ENCODE measurements at regions not wholly inside any gene's neighbourhood (a gene's known extent, or its start where the extent isn't known, plus 50 kb on each side); places are given as distances from the start of the nearest gene placed in this dataset.

DNA sequence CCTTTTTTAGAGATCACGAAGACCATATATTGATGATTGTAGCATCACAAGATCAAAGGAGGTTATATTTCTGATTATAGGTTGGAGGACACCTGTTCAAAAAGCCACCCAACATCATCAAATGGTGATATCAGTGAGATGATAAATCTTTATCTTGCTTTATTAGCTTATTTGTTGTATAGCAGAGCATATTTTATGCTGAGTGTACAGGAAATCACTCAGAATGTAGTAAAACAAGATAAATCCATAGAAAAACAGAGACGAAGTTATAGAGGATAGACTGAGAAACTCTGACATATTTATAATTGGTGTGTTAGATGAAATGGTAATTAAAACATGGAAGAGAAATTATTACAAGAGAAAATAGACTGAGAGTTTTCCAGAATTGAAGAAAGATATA lies 69.8 kb upstream of the DMAC1 start:
- no peak for DNase-seq (ENCODE audit: low spot score)

DNA sequence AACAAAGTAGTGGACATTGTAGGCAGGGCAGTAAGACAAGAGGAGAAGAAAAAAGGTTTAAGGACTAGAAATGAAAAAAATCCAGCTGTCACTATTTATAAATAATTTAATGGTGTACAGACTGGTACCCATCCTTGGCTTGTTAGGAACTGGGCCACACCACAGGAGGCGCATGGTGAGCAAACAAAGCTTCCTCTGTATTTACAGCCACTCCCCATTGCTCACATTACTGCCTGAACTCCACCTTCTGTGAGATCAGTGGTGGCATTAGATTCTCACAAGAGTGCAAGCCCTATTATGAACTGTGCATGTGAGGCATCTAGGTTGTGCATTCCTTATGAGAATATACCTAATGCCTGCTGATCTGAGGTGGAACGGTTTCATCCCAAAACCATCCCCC lies 62.6 kb upstream of the DMAC1 start:
- DNase-seq (ENCODE audit: low spot score): no peak

- DNase-seq (ENCODE audit: low spot score): no peak
Measured at GRCh38 chr9:7861086-7861485, 61.5 kb upstream of the DMAC1 start.

- no peak for DNase-seq (ENCODE audit: low spot score)
Measured at GRCh38 chr9:7860335-7860709, 60.7 kb upstream of the DMAC1 start.

DNA sequence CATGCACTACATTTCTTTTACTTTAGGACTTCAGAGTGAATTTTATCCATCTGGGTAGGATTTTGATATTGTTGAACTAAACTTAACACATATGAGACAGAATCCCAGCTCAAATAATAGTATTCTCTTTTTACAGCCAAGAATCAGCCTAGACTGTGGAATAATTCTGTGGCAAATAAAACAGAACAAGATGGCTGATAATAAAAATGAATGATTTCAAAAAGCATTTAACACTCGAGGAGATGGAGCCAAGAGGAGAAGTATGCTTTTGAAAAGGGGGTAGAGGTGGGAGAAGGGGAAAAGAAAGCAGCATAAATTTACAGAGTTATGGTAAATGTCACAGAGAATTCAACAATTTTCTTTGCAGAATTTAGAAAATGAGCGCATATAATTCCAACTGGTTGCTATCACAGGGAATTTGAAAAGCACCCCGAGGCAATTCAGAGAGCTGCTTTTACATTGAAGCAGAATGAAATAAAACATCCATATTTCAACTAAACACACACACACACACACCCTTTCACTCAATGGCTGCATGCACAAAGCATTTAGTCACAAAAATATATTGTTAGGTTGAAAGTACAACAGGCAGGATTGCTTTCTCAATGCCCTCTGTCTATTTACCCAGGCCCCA lies 60.2 kb upstream of the DMAC1 start:
- no peak for DNase-seq (ENCODE audit: low spot score)

DNA sequence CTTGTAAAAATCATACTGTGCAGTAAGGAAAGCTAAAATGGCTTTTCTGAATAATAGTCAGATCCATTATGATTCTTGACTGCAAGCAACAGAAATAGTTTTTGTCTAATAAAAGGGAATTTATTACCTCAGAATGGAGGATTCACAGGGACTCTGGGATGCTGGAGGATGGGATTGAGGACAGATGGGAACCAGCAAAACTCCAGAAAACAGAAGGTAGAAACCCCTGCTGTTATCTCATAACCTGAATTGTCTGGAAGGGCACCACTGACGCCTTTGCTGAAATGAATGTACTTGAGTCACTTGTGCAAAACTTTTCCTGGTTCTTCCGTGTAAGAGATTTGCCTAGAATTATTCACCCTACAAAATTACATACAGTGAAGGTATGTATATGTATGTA lies 58.6 kb upstream of the DMAC1 start:
- DNase-seq (ENCODE audit: low spot score): no peak

DNA sequence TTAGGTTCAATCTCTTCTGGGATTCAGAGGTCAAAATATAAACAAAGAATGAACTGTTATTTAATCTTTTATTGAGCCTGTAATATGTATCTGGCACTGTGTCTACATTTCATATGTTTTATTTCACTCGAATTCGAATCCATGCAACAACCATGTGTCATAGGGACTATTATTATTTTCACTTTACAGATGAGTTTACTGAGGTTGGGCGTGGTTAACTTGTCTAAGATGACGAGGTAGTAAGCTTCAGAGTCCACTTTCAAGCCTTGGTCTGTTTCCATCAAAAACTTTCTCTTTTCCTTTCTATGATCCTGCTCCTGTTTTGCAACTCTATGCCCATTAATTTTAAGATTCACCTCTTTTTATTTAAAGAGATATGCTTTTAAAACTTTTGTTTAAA lies 55.2 kb upstream of the DMAC1 start:
- no peak for DNase-seq (ENCODE audit: low spot score)

Data from globus pallidus (tissue), 1 donor.